HG03139 (cell line): ENCODE measurements at regions not wholly inside any gene's neighbourhood (a gene's known extent, or its start where the extent isn't known, plus 50 kb on each side); places are given as distances from the start of the nearest gene placed in this dataset.
"Not testable (repeated sequence)": the region's sequence is repeated elsewhere in the genome, so short reads cannot be mapped to it uniquely, and the experiment has no call there.

Experiments used
- ATAC-seq: cut with Tn5 transposase; IDR thresholded peaks from one replicate; pipeline ENCODE4 v1.9.1; 2021; ENCODE audit not compliant: unreplicated experiment

GRCh38 chr3:104175696-104176095, 1191.0 kb upstream of the ALCAM start:
- no peak for ATAC-seq

- ATAC-seq: no peak
Measured at GRCh38 chr3:104176706-104177105, 1190.0 kb upstream of the ALCAM start.

GRCh38 chr3:104178680-104179079, 1188.0 kb upstream of the ALCAM start:
- no peak for ATAC-seq

GRCh38 chr3:104180906-104181305, 1185.8 kb upstream of the ALCAM start:
- ATAC-seq: no peak

- ATAC-seq: no peak
Measured at GRCh38 chr3:104190681-104191080, 1176.0 kb upstream of the ALCAM start.

- ATAC-seq: no peak
Measured at GRCh38 chr3:104198131-104198530, 1168.6 kb upstream of the ALCAM start.

GRCh38 chr3:104206925-104207324, 1159.8 kb upstream of the ALCAM start:
- no peak for ATAC-seq

- no peak for ATAC-seq
Measured at GRCh38 chr3:104214277-104214676, 1152.4 kb upstream of the ALCAM start.

GRCh38 chr3:104214937-104215336, 1151.8 kb upstream of the ALCAM start:
- ATAC-seq: no peak

GRCh38 chr3:104219046-104219445, 1147.7 kb upstream of the ALCAM start:
- not testable (repeated sequence) for ATAC-seq

- no peak for ATAC-seq
Measured at GRCh38 chr3:104234442-104235194, 1132.1 kb upstream of the ALCAM start.

- ATAC-seq: no peak
Measured at GRCh38 chr3:104244680-104245220, 1122.0 kb upstream of the ALCAM start.

- ATAC-seq: no peak
Measured at GRCh38 chr3:104245261-104245660, 1121.4 kb upstream of the ALCAM start.

- no peak for ATAC-seq
Measured at GRCh38 chr3:104245981-104246380, 1120.7 kb upstream of the ALCAM start.

- no peak for ATAC-seq
Measured at GRCh38 chr3:104257486-104257885, 1109.2 kb upstream of the ALCAM start.

- no peak for ATAC-seq
Measured at GRCh38 chr3:104263477-104263876, 1103.2 kb upstream of the ALCAM start.

- not testable (repeated sequence) for ATAC-seq
Measured at GRCh38 chr3:104266219-104266618, 1100.5 kb upstream of the ALCAM start.

GRCh38 chr3:104269771-104270170, 1096.9 kb upstream of the ALCAM start:
- ATAC-seq: no peak

GRCh38 chr3:104273046-104273649, 1093.6 kb upstream of the ALCAM start:
- ATAC-seq: no peak

- no peak for ATAC-seq
Measured at GRCh38 chr3:104275199-104275598, 1091.5 kb upstream of the ALCAM start.

- ATAC-seq: no peak
Measured at GRCh38 chr3:104279617-104280016, 1087.1 kb upstream of the ALCAM start.

- ATAC-seq: no peak
Measured at GRCh38 chr3:104281713-104282112, 1085.0 kb upstream of the ALCAM start.
